ENCODE measurements at regions not wholly inside any gene's neighbourhood (a gene's known extent, or its start where the extent isn't known, plus 50 kb on each side); places are given as distances from the start of the nearest gene placed in this dataset.
"Not testable (repeated sequence)": the region's sequence is repeated elsewhere in the genome, so short reads cannot be mapped to it uniquely, and the experiment has no call there.

DNA sequence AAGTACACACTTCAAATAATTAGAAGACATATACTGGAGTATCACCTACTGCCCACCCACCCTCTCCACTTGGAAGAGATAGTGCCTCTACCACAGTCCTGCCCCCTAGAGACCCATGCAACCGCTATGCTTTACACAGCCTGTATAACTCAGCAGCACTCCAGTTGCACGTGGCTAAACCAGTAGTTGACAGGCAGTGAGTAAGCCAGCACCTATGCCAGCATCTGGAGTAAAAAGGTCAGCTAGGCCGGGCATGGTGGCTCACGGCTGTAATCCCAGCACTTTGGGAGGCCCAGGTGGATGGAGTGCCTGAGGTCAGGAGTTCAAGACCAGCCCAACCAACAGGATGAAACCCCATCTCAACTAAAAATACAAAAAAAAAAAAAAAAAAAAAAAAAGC, 356.4 kb downstream of the NR2F1-AS1 start:
- Mint-ChIP-seq H3K36me3 (no peaks in the 10 kb centered on the region), H3K27me3 (no peaks in the 10 kb centered on the region), H3K4me3 (no peak overlapping the region), H3K4me1 (no peaks in the 10 kb centered on the region), H3K27ac (no peak overlapping the region), H3K9me3 (peaks cover 0 to 4% (median 0%) of the 10 kb centered on the region in 9 donors)
- ATAC-seq (no peak), DNase-seq (no peak)
- POLR2A ChIA-PET, result no interaction called here

DNA sequence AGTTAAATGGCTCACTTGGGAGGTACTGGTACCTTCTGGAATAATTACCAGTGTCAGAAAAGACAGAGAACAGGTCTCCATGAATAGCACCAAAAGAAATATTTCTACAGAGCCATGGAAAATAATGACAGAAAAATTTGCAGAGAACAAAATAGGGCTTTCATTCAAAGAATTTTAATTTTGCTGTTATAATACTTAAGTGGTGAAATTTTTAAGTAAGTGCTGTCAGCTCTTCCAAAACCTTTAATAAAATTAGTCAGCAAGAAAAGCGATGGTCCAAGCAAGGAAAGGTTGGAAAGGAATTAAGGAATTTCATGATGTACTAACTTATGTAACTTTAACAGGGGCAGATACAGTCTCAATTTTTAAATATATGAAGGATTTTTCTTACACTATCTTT, 359.2 kb downstream of the NR2F1-AS1 start:
- Mint-ChIP-seq H3K9me3 (peaks cover 0 to 3% (median 0%) of the 10 kb centered on the region in 9 donors), H3K4me1 (no peaks in the 10 kb centered on the region), H3K36me3 (no peaks in the 10 kb centered on the region), H3K27me3 (no peaks in the 10 kb centered on the region), H3K4me3 (no peak overlapping the region), H3K27ac (no peak overlapping the region)
- ATAC-seq (no peak), DNase-seq (no peak)
- POLR2A ChIA-PET, result no interaction called here

DNA sequence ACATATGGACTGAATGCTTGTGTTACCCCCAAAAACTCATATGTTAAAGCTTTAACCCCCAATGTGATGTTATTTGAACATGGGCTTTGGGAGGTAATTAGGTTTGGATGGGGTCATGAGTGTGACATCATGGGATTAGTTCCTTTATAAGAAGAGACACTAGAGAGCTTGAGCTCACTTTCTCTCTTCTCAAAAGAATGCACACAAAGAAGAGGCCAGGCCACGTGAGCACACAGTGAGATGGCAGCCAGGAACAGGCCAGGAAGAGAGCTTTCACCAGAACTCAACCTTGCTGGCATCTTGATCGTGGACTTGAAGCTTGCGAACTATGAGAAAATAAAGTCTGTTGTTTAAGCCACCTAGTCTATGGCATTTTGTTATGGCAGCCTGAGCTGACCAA, 360.6 kb downstream of the NR2F1-AS1 start:
- Mint-ChIP-seq H3K4me1 (no peaks in the 10 kb centered on the region), H3K9me3 (peaks cover 0 to 2% (median 0%) of the 10 kb centered on the region in 9 donors), H3K36me3 (no peaks in the 10 kb centered on the region), H3K4me3 (no peak overlapping the region), H3K27me3 (no peaks in the 10 kb centered on the region), H3K27ac (no peak overlapping the region)
- POLR2A ChIA-PET, result no interaction called here
- no peak for DNase-seq
- no peak for ATAC-seq

DNA sequence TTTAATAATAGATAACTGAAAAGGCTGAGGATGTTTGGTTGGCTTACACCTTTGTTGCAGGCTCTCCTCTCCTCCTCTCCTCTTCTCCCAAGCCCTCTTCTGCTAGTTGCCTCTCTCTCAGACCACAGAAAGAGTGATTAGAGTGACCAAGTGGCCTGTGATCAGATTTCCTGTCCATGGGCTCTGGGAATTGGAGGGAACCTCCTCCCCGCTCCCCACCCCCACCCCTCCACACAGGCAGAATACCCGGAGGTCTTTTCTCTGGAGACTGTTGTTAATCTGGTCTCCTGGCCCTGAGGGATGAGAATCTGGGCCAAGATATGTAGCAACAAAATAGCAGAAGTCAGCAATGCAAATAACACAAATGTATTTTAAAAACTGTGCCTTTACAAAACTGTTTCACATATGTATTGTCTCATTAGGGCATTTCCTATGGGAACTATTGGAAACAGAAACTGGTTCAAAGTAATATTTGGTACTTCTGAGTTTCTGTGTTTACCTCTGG, 361.3 kb downstream of the NR2F1-AS1 start:
- POLR2A ChIA-PET, result no interaction called here
- ATAC-seq (no peak), DNase-seq (no peak)
- Mint-ChIP-seq H3K4me1 (no peaks in the 10 kb centered on the region), H3K27me3 (no peaks in the 10 kb centered on the region), H3K27ac (no peak overlapping the region), H3K4me3 (no peak overlapping the region), H3K36me3 (no peaks in the 10 kb centered on the region), H3K9me3 (peaks cover 0 to 2% (median 0%) of the 10 kb centered on the region in 9 donors)

DNA sequence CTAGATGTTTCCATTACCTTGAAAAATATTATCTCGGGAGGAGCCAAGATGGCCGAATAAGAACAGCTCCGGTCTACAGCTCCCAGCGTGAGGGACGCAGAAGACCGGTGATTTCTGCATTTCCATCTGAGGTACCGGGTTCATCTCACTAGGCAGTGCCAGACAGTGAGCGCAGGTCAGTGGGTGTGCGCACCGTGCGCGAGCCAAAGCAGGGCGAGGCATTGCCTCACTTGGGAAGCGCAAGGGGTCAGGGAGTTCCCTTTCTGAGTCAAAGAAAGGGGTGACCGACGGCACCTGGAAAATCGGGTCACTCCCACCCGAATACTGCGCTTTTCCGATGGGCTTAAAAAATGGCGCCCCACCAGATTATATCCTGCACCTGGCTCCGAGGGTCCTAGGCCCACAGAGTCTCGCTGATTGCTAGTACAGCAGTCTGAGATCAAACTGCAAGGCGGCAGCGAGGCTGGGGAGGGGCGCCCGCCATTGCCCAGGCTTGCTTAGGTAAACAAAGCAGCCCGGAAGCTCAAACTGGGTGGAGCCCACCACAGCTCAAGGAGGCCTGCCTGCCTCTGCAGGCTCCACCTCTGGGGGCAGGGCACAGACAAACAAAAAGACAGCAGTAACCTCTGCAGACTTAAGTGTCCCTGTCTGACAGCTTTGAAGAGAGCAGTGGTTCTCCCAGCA, 367.8 kb downstream of the NR2F1-AS1 start:
- H3K4me3 Mint-ChIP-seq, ATAC-seq, H3K27me3 Mint-ChIP-seq, H3K36me3 Mint-ChIP-seq, DNase-seq, H3K4me1 Mint-ChIP-seq, H3K9me3 Mint-ChIP-seq, POLR2A ChIA-PET, H3K27ac Mint-ChIP-seq: not testable (repeated sequence)

DNA sequence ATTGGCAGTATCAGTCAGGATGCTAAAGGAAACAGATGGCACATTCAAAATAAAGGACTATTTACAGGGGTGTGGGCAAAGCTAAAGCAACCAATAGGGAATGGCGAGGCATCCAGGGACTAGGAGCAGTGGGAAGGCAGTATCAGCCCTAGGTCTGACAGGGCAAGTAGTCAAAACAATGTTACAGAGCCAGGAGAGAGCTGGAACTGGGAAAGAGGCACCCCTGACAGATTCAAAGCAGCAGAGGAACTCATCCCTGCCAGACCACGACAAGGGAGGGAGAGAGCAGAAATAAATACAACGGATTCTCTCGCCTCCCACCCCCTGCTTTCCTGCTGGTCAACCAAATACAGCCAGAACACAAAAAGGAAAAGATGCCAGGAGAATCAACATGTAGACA, 371.5 kb downstream of the NR2F1-AS1 start:
- Mint-ChIP-seq H3K36me3 (no peaks in the 10 kb centered on the region), H3K27me3 (peaks cover 0 to 2% (median 0%) of the 10 kb centered on the region in 5 donors), H3K27ac (no peak overlapping the region), H3K4me1 (no peaks in the 10 kb centered on the region), H3K4me3 (no peak overlapping the region), H3K9me3 (peaks cover 0 to 15% (median 0%) of the 10 kb centered on the region in 9 donors)
- POLR2A ChIA-PET, result no interaction called here
- DNase-seq (no peak), ATAC-seq (no peak)

DNA sequence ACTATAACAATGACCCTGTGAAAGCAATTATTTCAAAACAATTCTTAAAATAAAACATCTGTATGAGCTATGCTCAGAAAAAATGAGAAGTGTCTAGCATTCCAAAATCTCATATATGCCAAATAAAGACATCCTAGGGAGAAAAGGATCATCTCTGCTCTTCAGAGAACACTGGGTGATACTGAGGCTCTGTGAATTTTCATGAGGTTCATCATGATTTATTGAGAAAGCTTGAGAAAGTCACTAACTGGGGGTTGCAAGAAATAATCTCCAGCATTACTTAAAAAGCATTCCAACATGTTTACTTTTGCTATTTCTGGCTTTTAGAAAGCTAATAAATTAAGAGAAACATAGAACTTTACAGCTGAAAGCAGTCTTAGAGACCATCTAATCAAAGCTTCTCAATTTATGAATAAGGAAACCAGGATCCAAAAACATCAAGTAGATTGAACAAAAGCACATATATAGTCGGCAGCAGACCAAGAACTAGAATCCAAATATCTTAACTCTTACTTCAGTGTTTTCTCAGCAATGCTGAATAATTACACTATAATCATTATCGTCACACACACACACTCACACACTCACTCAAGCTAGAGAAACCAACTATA, 372.8 kb downstream of the NR2F1-AS1 start:
- POLR2A ChIA-PET, result no interaction called here

DNA sequence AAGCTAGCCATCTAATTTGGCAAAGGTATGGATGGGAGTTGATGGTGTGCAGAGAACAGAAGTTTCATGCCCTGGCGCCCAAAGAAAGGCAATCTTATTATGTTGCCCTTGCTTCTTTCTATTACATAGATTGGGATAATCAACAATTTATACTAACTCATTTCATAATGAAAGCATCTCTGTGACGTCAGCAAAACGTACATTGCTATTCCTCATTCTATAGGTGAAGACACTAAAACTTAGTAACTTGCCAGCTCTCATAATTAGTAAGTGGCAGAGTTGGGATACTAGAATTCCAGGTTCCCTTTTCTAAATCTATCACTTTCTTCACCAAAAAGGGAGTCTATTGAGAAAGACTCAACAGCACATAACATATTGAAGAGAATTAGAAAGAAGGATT, 374.8 kb downstream of the NR2F1-AS1 start:
- Mint-ChIP-seq H3K9me3 (peaks cover 0 to 15% (median 2%) of the 10 kb centered on the region in 9 donors), H3K27me3 (peaks cover 0 to 2% (median 0%) of the 10 kb centered on the region in 5 donors), H3K4me3 (no peak overlapping the region), H3K36me3 (no peaks in the 10 kb centered on the region), H3K4me1 (no peaks in the 10 kb centered on the region), H3K27ac (no peak overlapping the region)
- DNase-seq (no peak), ATAC-seq (no peak)
- POLR2A ChIA-PET, result no interaction called here

More for the DNA sequence above, 372.8 kb downstream of the NR2F1-AS1 start:
- peaks cover 0 to 15% (median 2%) of the 10 kb centered on the region in 9 donors for H3K9me3 Mint-ChIP-seq
- peaks cover 0 to 2% (median 0%) of the 10 kb centered on the region in 5 donors for H3K27me3 Mint-ChIP-seq
- no peaks in the 10 kb centered on the region for H3K4me1 Mint-ChIP-seq
- DNase-seq, result no peak
- ATAC-seq, result no peak
- H3K4me3 Mint-ChIP-seq, result no peak overlapping the region
- H3K27ac Mint-ChIP-seq, result no peak overlapping the region
- H3K36me3 Mint-ChIP-seq, result no peaks in the 10 kb centered on the region

DNA sequence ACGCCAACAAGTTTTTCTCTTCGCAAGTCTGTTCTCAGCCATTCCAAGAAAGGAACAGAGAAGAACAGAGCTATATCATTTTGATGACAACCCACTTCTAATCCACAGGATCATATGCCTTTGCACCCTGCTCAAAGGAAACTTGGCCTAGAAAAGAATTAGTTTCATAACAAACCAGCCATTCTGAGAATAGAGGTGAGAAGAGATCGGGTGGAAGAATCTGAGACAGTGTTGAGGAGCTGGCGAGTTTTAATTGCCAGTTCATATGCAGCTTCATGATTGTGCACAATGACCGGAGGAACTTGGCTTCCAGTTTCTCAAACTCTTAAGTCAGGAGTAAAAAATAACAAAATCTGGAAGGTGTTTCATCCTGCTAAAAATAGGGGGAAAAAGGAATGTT, 380.0 kb downstream of the NR2F1-AS1 start:
- H3K9me3 Mint-ChIP-seq, result peaks cover 0 to 11% (median 3%) of the 10 kb centered on the region in 9 donors

DNA sequence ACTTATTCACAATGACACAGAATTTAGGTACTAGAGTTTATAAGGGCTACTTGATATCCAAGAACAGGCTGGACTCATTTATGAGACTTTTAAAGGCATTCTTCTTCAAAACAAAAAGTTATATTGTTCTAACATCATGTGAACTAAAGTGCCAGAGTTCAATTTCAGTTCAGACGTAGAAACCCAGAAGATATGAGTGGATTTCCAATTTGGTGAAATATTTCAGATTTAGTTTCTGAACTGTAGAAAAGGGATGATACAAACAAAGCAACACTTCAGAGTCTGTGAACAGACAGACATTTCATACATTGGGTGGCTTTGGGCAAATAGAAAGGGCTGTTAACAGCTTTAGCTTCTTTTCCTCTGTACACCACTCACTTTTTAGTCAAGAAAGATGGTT, 384.0 kb downstream of the NR2F1-AS1 start:
- H3K27ac Mint-ChIP-seq, result no peak overlapping the region
- no peak overlapping the region for H3K4me3 Mint-ChIP-seq
- H3K9me3 Mint-ChIP-seq, result peaks cover 0 to 16% (median 0%) of the 10 kb centered on the region in 9 donors
- no peak for DNase-seq
- H3K36me3 Mint-ChIP-seq, result no peaks in the 10 kb centered on the region
- POLR2A ChIA-PET, result no interaction called here
- no peak for ATAC-seq
- no peaks in the 10 kb centered on the region for H3K4me1 Mint-ChIP-seq
- H3K27me3 Mint-ChIP-seq, result no peaks in the 10 kb centered on the region

More for the DNA sequence above, 380.0 kb downstream of the NR2F1-AS1 start:
- Mint-ChIP-seq H3K4me3 (no peak overlapping the region), H3K27ac (no peak overlapping the region), H3K36me3 (no peaks in the 10 kb centered on the region), H3K27me3 (no peaks in the 10 kb centered on the region), H3K4me1 (no peaks in the 10 kb centered on the region)
- ATAC-seq (no peak), DNase-seq (no peak)
- POLR2A ChIA-PET, result no interaction called here

DNA sequence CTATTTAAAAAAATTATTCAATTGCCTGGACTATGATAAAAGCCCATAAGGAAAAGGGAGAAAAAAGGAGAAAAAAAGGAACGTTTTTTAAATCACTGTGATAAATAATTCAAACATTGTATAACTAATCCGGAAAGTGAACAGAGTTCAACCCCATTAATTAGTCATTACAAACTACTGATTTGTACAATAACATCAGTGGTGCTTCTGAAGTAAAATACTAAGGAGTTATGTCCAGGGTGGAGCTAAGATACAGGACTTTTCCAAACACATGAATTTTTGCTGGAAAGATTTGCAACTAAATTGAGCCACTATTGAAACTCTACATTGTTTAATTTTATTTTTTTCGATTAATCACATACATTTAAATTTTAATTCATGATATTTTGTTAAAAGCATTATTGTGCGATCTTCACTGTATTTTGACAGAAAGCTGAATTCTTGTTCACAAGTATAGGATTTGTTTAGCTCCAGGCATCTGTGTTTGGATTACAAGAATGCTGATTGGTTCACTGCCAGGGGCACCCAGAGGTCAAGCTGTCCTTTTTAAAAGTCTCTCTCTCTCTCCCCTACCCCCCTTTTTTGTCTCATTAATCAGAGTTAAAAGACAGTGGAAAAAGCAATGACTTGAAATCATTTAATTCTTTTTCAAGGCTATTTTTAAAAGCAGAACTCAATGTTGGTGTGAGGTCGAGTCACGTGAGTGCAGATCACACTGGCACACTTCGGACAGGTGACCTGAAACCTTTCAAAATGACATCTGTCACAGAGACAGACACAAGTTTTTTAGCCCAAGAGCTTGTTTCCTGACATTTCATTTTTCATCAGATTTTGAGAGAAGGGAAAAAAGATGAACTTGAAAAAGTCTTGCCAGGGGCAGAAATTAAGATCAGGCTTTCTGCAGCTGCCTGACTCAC, 387.3 kb downstream of the NR2F1-AS1 start:
- H3K4me1 Mint-ChIP-seq, result no peaks in the 10 kb centered on the region
- DNase-seq, result no peak
- no peak overlapping the region for H3K4me3 Mint-ChIP-seq
- no peak overlapping the region for H3K27ac Mint-ChIP-seq
- H3K9me3 Mint-ChIP-seq, result peaks cover 0 to 16% (median 0%) of the 10 kb centered on the region in 9 donors
- ATAC-seq, result no peak
- H3K36me3 Mint-ChIP-seq, result no peaks in the 10 kb centered on the region
- peaks cover 0 to 4% (median 0%) of the 10 kb centered on the region in 5 donors for H3K27me3 Mint-ChIP-seq
- POLR2A ChIA-PET, result no interaction called here

DNA sequence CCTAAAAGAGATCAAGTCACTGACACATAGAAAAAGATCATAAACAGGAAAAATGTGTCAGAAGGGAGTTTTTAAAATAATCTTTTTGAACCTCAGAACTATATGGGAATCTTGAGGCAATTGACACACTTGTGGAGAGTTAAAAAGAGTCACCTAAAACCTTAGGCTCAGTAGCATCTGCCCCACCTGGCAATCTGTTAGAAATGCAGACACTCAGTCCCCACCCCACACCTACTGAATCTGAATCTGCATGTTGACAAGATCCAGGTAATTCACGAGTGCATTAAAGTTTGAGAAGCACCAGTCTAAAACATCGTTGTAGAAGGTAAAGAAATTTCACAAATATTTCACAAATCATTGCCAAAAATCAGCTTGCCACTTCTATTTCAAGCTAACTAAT, 388.3 kb downstream of the NR2F1-AS1 start:
- Mint-ChIP-seq H3K4me3 (no peak overlapping the region), H3K9me3 (peaks cover 0 to 16% (median 0%) of the 10 kb centered on the region in 9 donors), H3K36me3 (no peaks in the 10 kb centered on the region), H3K27ac (no peak overlapping the region), H3K27me3 (peaks cover 0 to 4% (median 0%) of the 10 kb centered on the region in 5 donors), H3K4me1 (no peaks in the 10 kb centered on the region)
- no peak for ATAC-seq
- no peak for DNase-seq
- POLR2A ChIA-PET, result no interaction called here

DNA sequence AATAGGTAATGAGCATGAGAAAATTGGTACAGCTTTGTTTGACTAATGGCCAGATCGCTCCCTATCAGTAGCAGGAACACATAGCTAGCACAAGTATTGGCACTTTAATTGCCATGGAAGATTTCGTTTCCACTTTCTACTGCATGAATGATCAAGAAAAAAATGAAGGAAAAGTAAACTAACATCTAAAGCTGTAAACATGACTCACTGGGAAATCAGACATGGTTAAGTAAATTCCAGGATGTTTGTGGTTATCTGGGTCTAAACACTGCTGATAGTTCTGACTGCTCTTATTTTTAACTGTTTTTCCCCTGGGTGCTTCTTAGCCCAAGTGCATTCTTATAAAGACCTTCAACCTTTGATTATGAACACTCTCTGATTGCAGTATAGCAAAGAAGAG, 388.9 kb downstream of the NR2F1-AS1 start:
- H3K4me1 Mint-ChIP-seq, result no peaks in the 10 kb centered on the region
- H3K9me3 Mint-ChIP-seq, result peaks cover 0 to 15% (median 0%) of the 10 kb centered on the region in 9 donors
- H3K4me3 Mint-ChIP-seq, result no peak overlapping the region
- no peak overlapping the region for H3K27ac Mint-ChIP-seq
- ATAC-seq, result no peak
- POLR2A ChIA-PET, result no interaction called here
- DNase-seq, result no peak
- H3K27me3 Mint-ChIP-seq, result peaks cover 0 to 4% (median 0%) of the 10 kb centered on the region in 5 donors
- H3K36me3 Mint-ChIP-seq, result no peaks in the 10 kb centered on the region
